HCT116 (cell line): ENCODE measurements at regions not wholly inside any gene's neighbourhood (a gene's known extent, or its start where the extent isn't known, plus 50 kb on each side); places are given as distances from the start of the nearest gene placed in this dataset.

Experiments used
- ATAC-seq: fragments of 200-7000 bp; cut with Tn5 transposase; 2 replicates; pipeline ENCODE4 v1.9.1; 2020; ENCODE audit warnings: mild to moderate bottlenecking, moderate library complexity
- BruUV-seq: library from RNA; stranded (reverse); fragments of 400-500 nt; replicated peaks from 2 replicates; lab custom pipeline; 2021; lab: Mats Ljungman, UMichigan
- CTCF ChIA-PET: fragments of 300-600 bp; sonication (Branson Sonifier 250); formaldehyde crosslinking; loops from one replicate; lab custom pipeline; 2021; ENCODE audit warnings: antibody characterized with exemption; lab: Charles Lee
- POLR2A ChIA-PET: fragments of 300-600, 350-600 bp; sonication (Branson Sonifier 250); formaldehyde crosslinking; loops from one replicate; lab custom pipeline; 2021; ENCODE audit warnings: antibody characterized with exemption; lab: Charles Lee
- RAD21 ChIA-PET, 2 experiments: fragments of 300-600 bp; sonication (Branson Sonifier 250); formaldehyde crosslinking; loops; one replicate each; lab custom pipeline; 2023; ENCODE audit warnings: low total read pairs in 2 of 2; ENCODE audit not compliant: uncharacterized antibody in 2 of 2, unreplicated experiment in 2 of 2, low non-redundant PET in 1 of 2; lab: Charles Lee
- DNase-seq: peaks from one replicate; pipeline ENCODE4 v3.0.0-alpha.2; 2010; ENCODE audit warnings: low read depth, low spot score
- H2AFZ ChIP-seq: fragments of 200-600 bp; shearing (Covaris generic), sonication (generic); 2 replicates; pipeline ENCODE4 v1.6.1; 2017; ENCODE audit warnings: low read depth, mixed run types, mixed read lengths, antibody characterized with exemption, low read length; ENCODE audit not compliant: poor library complexity, severe bottlenecking
- H3K27ac ChIP-seq: 2 replicates; pipeline ENCODE4 v1.5.1; 2012; ENCODE audit warnings: low read depth, low read length
- H3K27me3 ChIP-seq: fragments of 200-600 bp; sonication (generic); 2 replicates; pipeline ENCODE4 v1.6.1; 2016; ENCODE audit warnings: mixed run types, low read length, mixed read lengths; ENCODE audit not compliant: insufficient read depth
- H3K36me3 ChIP-seq, 2 experiments: fragments of 200-500 bp in 1 of 2; fragments of 200-600 bp in 1 of 2; sonication (Bioruptor generic) in 1 of 2; sonication (generic) in 1 of 2; 2 replicates each; pipeline versions ENCODE4 v1.5.1 to v1.6.1; 2014 to 2016; ENCODE audit warnings: low read length in 2 of 2, inconsistent platforms in 1 of 2, mixed read lengths in 1 of 2, mixed run types in 1 of 2; ENCODE audit not compliant: insufficient read depth in 2 of 2, control insufficient read depth in 1 of 2
- H3K4me1 ChIP-seq, 2 experiments: fragments of 200-600 bp in 1 of 2; sonication (generic) in 1 of 2; 2 replicates each; pipeline versions ENCODE4 v1.5.1 to v1.6.1; 2012 to 2017; ENCODE audit warnings: low read length in 2 of 2, inconsistent platforms in 1 of 2, mild to moderate bottlenecking in 1 of 2, mixed read lengths in 1 of 2, mixed run types in 1 of 2, moderate library complexity in 1 of 2; ENCODE audit not compliant: insufficient read depth in 2 of 2, control insufficient read depth in 1 of 2
- H3K4me2 ChIP-seq: fragments of 200-600 bp; sonication (generic); 2 replicates; pipeline ENCODE4 v1.6.1; 2017; ENCODE audit warnings: mixed run types, low read length, mixed read lengths
- H3K4me3 ChIP-seq, 2 experiments: fragments of 200-600 bp in 1 of 2; sonication (generic) in 1 of 2; replicated peaks in 1 of 2; 2 replicates each; pipeline ENCODE4 v1.5.1; 2011 to 2016; ENCODE audit warnings: low read length in 2 of 2, control low read depth in 1 of 2, low read depth in 1 of 2, mild to moderate bottlenecking in 1 of 2, mixed read lengths in 1 of 2, mixed run types in 1 of 2
- H3K79me2 ChIP-seq: fragments of 200-600 bp; sonication (generic); 2 replicates; pipeline ENCODE4 v1.6.1; 2017; ENCODE audit warnings: mild to moderate bottlenecking, mixed run types, low read length, moderate library complexity, mixed read lengths; ENCODE audit not compliant: insufficient read depth
- H3K9ac ChIP-seq: fragments of 200-600 bp; sonication (generic); 2 replicates; pipeline ENCODE4 v1.6.1; 2016; ENCODE audit warnings: low read length, mixed read lengths
- H3K9me2 ChIP-seq: fragments of 200-600 bp; sonication (generic), shearing (Covaris generic); 2 replicates; pipeline ENCODE4 v1.6.1; 2017; ENCODE audit warnings: mixed run types, mild to moderate bottlenecking, moderate library complexity; ENCODE audit not compliant: insufficient read depth
- H3K9me3 ChIP-seq, 2 experiments: fragments of 200-500 bp in 1 of 2; fragments of 200-600 bp in 1 of 2; sonication (Bioruptor generic) in 1 of 2; sonication (generic) in 1 of 2; 2 replicates each; pipeline ENCODE4 v1.6.1; 2014 to 2017; ENCODE audit warnings: low read length in 2 of 2, mixed read lengths in 2 of 2, inconsistent platforms in 1 of 2, low read depth in 1 of 2, mild to moderate bottlenecking in 1 of 2, mixed run types in 1 of 2, moderate library complexity in 1 of 2; ENCODE audit not compliant: control insufficient read depth in 1 of 2, insufficient read depth in 1 of 2
- H4K20me1 ChIP-seq: fragments of 200-600 bp; sonication (generic), shearing (Covaris generic); 2 replicates; pipeline ENCODE4 v1.6.1; 2017; ENCODE audit warnings: mixed run types, mild to moderate bottlenecking, moderate library complexity; ENCODE audit not compliant: insufficient read depth
- CBX3 ChIP-seq: IDR thresholded peaks from 2 replicates; pipeline ENCODE4 v1.6.1; 2012; ENCODE audit warnings: low read depth
- EGR1 ChIP-seq: IDR thresholded peaks from 2 replicates; pipeline ENCODE4 v1.6.1; 2012; ENCODE audit warnings: low read depth
- ELF1 ChIP-seq: IDR thresholded peaks from 2 replicates; pipeline ENCODE4 v1.6.1; 2012; ENCODE audit warnings: low read depth, borderline replicate concordance
- EZH2 ChIP-seq: fragments of 200-600 bp; sonication (generic); IDR thresholded peaks from 2 replicates; pipeline ENCODE4 v1.6.1; 2017; ENCODE audit warnings: antibody characterized with exemption, mixed run types
- EZH2phosphoT487 ChIP-seq: fragments of 200-600 bp; IDR thresholded peaks from 2 replicates; pipeline ENCODE4 v1.6.1; 2018; ENCODE audit warnings: antibody characterized with exemption, borderline replicate concordance
- FOSL1 ChIP-seq: IDR thresholded peaks from 2 replicates; pipeline ENCODE4 v1.6.1; 2012; ENCODE audit warnings: low read depth
- JUND ChIP-seq: IDR thresholded peaks from 2 replicates; pipeline ENCODE4 v1.6.1; 2012
- POLR2AphosphoS5 ChIP-seq: IDR thresholded peaks from 2 replicates; pipeline ENCODE4 v1.6.1; 2011; ENCODE audit warnings: mild to moderate bottlenecking, low read depth, low read length, moderate library complexity
- RAD21 ChIP-seq: IDR thresholded peaks from 2 replicates; pipeline ENCODE4 v1.6.1; 2012; ENCODE audit warnings: low read depth, mild to moderate bottlenecking
- SIN3A ChIP-seq: IDR thresholded peaks from 2 replicates; pipeline ENCODE4 v1.6.1; 2012; ENCODE audit warnings: low read depth
- SP1 ChIP-seq: IDR thresholded peaks from 2 replicates; pipeline ENCODE4 v1.6.1; 2012; ENCODE audit warnings: low read depth
- SRF ChIP-seq: IDR thresholded peaks from 2 replicates; pipeline ENCODE4 v1.6.1; 2012; ENCODE audit warnings: low read depth
- TCF7L2 ChIP-seq: IDR thresholded peaks from 2 replicates; pipeline ENCODE4 v1.7.0; 2011; ENCODE audit warnings: borderline replicate concordance, inconsistent platforms; ENCODE audit not compliant: insufficient read depth, insufficient read length; ENCODE audit errors: extremely low read depth
- YY1 ChIP-seq: IDR thresholded peaks from 2 replicates; pipeline ENCODE4 v1.6.1; 2011; ENCODE audit warnings: low read length, low read depth, moderate library complexity, mild to moderate bottlenecking; ENCODE audit not compliant: insufficient replicate concordance; ENCODE audit errors: extremely low read depth
- intact Hi-C: fragments of 100-400 bp; cut with micrococcal nuclease; formaldehyde crosslinking; loops from 2 replicates; pipeline ENCODE4 v1.10.0; 2022
- TF ChIP-seq, protein P1 (sequence below): IDR thresholded peaks from 2 replicates; pipeline ENCODE4 v1.6.1; 2012
- TF ChIP-seq, protein P2 (sequence below): IDR thresholded peaks from 2 replicates; pipeline ENCODE4 v1.6.1; 2011; ENCODE audit warnings: mild to moderate bottlenecking, low read length, moderate library complexity; ENCODE audit not compliant: insufficient replicate concordance; ENCODE audit errors: extremely low read depth
- TF ChIP-seq, protein P3 (sequence below): IDR thresholded peaks from 2 replicates; pipeline ENCODE4 v1.6.1; 2012
- TF ChIP-seq, protein P4 (sequence below), 3 experiments: fragments of 200-600 bp in 1 of 3; sonication (generic) in 1 of 3; IDR thresholded peaks in 2 of 3; conservative IDR thresholded peaks in 1 of 3; 2 replicates each; pipeline ENCODE4 v1.5.1; 2012 to 2017; ENCODE audit warnings: low read depth in 2 of 3, low read length in 2 of 3, antibody characterized with exemption in 1 of 3, borderline replicate concordance in 1 of 3, control low read depth in 1 of 3, mild to moderate bottlenecking in 1 of 3, mixed read lengths in 1 of 3, mixed run types in 1 of 3, moderate library complexity in 1 of 3; ENCODE audit not compliant: insufficient read depth in 1 of 3
- TF ChIP-seq, protein P5 (sequence below): IDR thresholded peaks from 2 replicates; pipeline ENCODE4 v1.6.1; 2012; ENCODE audit warnings: low read depth

DNA sequence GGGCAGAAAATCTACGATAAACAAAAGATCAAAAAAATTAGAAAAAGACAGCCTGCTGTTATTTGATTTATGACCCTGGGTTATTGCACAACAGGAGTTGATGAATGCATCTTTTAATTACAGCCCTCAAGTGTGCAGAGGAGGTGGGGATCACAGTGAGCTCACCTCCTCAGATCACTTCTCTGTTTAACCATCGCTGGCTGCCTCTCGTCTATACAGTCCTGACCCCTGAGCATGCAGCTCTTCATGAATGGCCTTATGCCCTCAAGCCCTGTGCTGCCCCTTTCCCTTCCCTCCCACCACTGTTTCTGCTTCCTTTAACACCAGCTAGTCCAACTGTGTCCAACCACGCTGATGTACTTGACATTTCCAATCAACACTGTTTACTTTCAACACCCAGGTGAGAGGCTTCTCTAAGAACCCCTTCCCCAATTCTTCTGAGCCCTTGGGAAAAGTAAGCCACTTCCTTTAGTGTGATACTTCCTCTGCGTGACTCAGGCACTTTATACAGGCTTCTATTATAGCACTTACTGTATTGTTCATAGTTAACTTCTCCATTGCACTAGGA, 60.6 kb upstream of the RIPOR2 start:
- RAD21 ChIA-PET: no interaction called here
- TF ChIP-seq ELF1: no peak
- TF ChIP-seq, protein P1, sequence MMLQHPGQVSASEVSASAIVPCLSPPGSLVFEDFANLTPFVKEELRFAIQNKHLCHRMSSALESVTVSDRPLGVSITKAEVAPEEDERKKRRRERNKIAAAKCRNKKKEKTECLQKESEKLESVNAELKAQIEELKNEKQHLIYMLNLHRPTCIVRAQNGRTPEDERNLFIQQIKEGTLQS: no peak
- TF ChIP-seq, protein P2, sequence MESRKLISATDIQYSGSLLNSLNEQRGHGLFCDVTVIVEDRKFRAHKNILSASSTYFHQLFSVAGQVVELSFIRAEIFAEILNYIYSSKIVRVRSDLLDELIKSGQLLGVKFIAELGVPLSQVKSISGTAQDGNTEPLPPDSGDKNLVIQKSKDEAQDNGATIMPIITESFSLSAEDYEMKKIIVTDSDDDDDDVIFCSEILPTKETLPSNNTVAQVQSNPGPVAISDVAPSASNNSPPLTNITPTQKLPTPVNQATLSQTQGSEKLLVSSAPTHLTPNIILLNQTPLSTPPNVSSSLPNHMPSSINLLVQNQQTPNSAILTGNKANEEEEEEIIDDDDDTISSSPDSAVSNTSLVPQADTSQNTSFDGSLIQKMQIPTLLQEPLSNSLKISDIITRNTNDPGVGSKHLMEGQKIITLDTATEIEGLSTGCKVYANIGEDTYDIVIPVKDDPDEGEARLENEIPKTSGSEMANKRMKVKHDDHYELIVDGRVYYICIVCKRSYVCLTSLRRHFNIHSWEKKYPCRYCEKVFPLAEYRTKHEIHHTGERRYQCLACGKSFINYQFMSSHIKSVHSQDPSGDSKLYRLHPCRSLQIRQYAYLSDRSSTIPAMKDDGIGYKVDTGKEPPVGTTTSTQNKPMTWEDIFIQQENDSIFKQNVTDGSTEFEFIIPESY: no peak
- TF ChIP-seq, protein P3, sequence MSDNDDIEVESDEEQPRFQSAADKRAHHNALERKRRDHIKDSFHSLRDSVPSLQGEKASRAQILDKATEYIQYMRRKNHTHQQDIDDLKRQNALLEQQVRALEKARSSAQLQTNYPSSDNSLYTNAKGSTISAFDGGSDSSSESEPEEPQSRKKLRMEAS: no peak
- no peak for TF ChIP-seq JUND
- no peak for TF ChIP-seq YY1
- TF ChIP-seq RAD21: no peak
- no peak for TF ChIP-seq POLR2AphosphoS5
- TF ChIP-seq SRF: no peak
- TF ChIP-seq FOSL1: no peak
- TF ChIP-seq CBX3: no peak
- no peak for TF ChIP-seq SIN3A
- TF ChIP-seq, protein P4, sequence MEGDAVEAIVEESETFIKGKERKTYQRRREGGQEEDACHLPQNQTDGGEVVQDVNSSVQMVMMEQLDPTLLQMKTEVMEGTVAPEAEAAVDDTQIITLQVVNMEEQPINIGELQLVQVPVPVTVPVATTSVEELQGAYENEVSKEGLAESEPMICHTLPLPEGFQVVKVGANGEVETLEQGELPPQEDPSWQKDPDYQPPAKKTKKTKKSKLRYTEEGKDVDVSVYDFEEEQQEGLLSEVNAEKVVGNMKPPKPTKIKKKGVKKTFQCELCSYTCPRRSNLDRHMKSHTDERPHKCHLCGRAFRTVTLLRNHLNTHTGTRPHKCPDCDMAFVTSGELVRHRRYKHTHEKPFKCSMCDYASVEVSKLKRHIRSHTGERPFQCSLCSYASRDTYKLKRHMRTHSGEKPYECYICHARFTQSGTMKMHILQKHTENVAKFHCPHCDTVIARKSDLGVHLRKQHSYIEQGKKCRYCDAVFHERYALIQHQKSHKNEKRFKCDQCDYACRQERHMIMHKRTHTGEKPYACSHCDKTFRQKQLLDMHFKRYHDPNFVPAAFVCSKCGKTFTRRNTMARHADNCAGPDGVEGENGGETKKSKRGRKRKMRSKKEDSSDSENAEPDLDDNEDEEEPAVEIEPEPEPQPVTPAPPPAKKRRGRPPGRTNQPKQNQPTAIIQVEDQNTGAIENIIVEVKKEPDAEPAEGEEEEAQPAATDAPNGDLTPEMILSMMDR (IDR thresholded peaks at IDR 0.05 in 2 of 3, conservative IDR thresholded peaks at IDR 0.05 in 1 of 3; ENCODE audit: borderline replicate concordance in 1 of 3, insufficient read depth in 1 of 3, low read depth in 2 of 3, low read length in 2 of 3): no peak
- no peak for TF ChIP-seq TCF7L2
- TF ChIP-seq SP1: no peak
- TF ChIP-seq, protein P5, sequence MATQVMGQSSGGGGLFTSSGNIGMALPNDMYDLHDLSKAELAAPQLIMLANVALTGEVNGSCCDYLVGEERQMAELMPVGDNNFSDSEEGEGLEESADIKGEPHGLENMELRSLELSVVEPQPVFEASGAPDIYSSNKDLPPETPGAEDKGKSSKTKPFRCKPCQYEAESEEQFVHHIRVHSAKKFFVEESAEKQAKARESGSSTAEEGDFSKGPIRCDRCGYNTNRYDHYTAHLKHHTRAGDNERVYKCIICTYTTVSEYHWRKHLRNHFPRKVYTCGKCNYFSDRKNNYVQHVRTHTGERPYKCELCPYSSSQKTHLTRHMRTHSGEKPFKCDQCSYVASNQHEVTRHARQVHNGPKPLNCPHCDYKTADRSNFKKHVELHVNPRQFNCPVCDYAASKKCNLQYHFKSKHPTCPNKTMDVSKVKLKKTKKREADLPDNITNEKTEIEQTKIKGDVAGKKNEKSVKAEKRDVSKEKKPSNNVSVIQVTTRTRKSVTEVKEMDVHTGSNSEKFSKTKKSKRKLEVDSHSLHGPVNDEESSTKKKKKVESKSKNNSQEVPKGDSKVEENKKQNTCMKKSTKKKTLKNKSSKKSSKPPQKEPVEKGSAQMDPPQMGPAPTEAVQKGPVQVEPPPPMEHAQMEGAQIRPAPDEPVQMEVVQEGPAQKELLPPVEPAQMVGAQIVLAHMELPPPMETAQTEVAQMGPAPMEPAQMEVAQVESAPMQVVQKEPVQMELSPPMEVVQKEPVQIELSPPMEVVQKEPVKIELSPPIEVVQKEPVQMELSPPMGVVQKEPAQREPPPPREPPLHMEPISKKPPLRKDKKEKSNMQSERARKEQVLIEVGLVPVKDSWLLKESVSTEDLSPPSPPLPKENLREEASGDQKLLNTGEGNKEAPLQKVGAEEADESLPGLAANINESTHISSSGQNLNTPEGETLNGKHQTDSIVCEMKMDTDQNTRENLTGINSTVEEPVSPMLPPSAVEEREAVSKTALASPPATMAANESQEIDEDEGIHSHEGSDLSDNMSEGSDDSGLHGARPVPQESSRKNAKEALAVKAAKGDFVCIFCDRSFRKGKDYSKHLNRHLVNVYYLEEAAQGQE: no peak
- no peak for TF ChIP-seq EGR1
- no peak for TF ChIP-seq EZH2phosphoT487
- TF ChIP-seq EZH2: no peak
- Histone ChIP-seq H3K9ac (no peak overlapping the region), H4K20me1 (no peaks in the 10 kb centered on the region), H2AFZ (no peak overlapping the region), H3K36me3 (no peaks in the 10 kb centered on the region), H3K79me2 (no peaks in the 10 kb centered on the region), H3K4me2 (no peak overlapping the region), H3K4me1 (no peaks in the 10 kb centered on the region), H3K9me3 (no peaks in the 10 kb centered on the region), H3K27ac (no peak overlapping the region), H3K9me2 (no peaks in the 10 kb centered on the region), H3K4me3 (no peak overlapping the region), H3K27me3 (no peaks in the 10 kb centered on the region)
- CTCF ChIA-PET: no interaction called here
- POLR2A ChIA-PET: no interaction called here
- intact Hi-C loops: no loop called here
- no peak for DNase-seq
- no TSS peak for BruUV-seq
- no peak for ATAC-seq
